Right atrium auricular region (tissue), 2 donors: ENCODE measurements at regions not wholly inside any gene's neighbourhood (a gene's known extent, or its start where the extent isn't known, plus 50 kb on each side); places are given as distances from the start of the nearest gene placed in this dataset.

Experiments used
- DNase-seq: peaks from one replicate; pipeline ENCODE4 v3.0.0-alpha.2; 2019; ENCODE audit warnings: low spot score
- H3K27ac ChIP-seq, 2 donors: fragments of 200-600 bp; sonication (generic); 1 replicate in 1 of 2; 2 replicates in 1 of 2; pipeline ENCODE4 v1.5.1; 2016 to 2019
- H3K27me3 ChIP-seq, 2 donors: fragments of 200-600 bp; sonication (generic); one replicate each; pipeline versions ENCODE4 v1.5.1 to v1.6.0; 2017 to 2019
- H3K36me3 ChIP-seq: fragments of 200-600 bp; sonication (generic); one replicate; pipeline ENCODE4 v1.5.1; 2016
- H3K4me1 ChIP-seq, 2 donors: fragments of 200-600 bp; sonication (generic); one replicate each; pipeline versions ENCODE4 v1.5.1 to v1.6.0; 2017 to 2019
- H3K4me3 ChIP-seq, 2 donors: fragments of 200-600 bp; sonication (generic); 1 replicate in 1 of 2; 2 replicates in 1 of 2; pipeline ENCODE4 v1.5.1; 2017 to 2019; ENCODE audit warnings: mild to moderate bottlenecking in 1 of 2, moderate library complexity in 1 of 2
- H3K9me3 ChIP-seq, 2 donors: fragments of 200-600 bp; sonication (generic); one replicate each; pipeline ENCODE4 v1.5.1; 2019
- CTCF ChIP-seq, 2 donors: fragments of 200-600 bp; sonication (generic); IDR thresholded peaks; one replicate each; pipeline ENCODE4 v1.5.1; 2019; ENCODE audit warnings: antibody characterized with exemption in 2 of 2

DNA sequence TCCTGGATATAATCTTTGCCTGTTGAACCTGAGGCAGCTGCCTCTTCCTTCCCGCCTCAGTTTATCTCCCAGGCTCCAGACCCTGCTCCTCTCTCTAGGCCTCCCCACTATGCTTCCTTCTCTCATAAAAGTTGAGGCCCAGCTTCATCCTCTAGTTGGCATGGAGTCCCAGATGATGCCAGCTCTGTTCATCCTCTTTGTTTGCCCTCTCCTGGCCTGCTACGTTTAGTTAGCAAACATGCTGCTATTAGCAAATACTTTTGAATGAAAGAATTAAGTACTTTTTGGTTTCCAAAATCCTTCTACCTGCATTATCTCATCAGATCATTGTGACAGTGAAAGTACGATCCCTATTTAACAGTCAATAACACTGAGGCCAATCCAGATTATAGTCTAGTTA is 472.5 kb downstream of the COG6 start:
- H3K36me3 ChIP-seq: no peaks in the 10 kb centered on the region
- H3K4me3 ChIP-seq: no peak overlapping the region
- no peaks in the 10 kb centered on the region for H3K27me3 ChIP-seq
- H3K9me3 ChIP-seq: no peaks in the 10 kb centered on the region
- TF ChIP-seq CTCF (IDR thresholded peaks at IDR 0.05): no peak
- H3K27ac ChIP-seq: no peak overlapping the region
- DNase-seq: no peak
- no peaks in the 10 kb centered on the region for H3K4me1 ChIP-seq

DNA sequence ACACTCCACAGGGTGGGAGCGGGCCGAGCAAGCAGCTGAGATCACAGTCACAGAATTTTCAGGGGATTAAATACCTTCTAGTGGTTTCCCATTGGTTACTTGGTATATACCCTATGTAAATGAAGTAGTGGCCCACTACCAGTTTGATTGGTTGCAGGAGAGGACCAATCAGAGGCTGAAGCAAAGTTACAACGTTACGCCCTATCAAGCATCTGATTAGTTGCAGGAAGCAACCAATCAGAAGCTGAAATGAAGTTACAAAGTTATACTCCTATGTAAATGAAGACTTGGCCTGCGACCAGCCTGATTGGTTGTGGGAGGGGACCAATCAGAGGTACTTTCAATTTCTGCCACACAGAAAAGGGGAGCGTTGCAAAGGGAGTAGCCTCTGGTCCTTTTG is 474.0 kb downstream of the COG6 start:
- no peak overlapping the region for H3K4me3 ChIP-seq
- no peaks in the 10 kb centered on the region for H3K36me3 ChIP-seq
- no peaks in the 10 kb centered on the region for H3K9me3 ChIP-seq
- H3K27me3 ChIP-seq: no peaks in the 10 kb centered on the region
- no peak for TF ChIP-seq CTCF (IDR thresholded peaks at IDR 0.05)
- H3K4me1 ChIP-seq: no peaks in the 10 kb centered on the region
- H3K27ac ChIP-seq: no peak overlapping the region
- DNase-seq: no peak

DNA sequence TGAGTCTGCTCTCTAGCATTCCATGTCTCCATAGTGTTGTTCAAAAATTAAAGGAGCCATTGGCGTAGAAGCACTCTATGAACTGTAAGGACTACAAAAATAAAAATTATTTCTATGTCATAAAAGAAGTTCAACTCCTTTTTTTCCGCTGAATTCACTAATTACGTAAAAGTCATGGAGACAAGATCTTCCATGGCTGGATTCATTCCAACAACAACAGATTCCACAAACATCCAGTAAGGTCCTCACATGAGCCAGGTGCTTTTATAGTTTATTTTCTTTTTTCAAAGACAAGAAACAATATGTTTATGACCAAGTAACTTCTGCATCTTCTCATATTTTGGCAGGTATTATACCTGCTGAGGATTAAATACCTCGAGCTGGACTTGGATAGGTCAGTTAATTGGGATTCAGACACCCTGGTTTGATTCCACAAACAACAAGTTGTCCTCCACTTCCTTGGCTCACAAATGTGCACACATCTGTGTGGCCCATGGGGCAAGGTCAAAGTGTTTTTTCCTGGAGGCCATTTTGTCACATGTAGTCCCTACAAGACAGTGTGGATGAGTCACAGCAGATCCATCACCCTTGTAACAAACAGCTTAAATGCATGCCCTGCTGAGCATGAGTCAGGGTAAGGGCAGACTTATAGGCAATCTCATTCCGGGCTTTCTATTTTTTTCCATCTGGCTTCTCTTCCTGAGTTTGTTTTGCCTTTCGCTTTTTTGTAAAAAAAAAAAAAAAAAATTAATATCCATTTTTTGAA is 475.6 kb downstream of the COG6 start:
- DNase-seq: no peak

GRCh38 chr13:40132249-40132648 is 476.8 kb downstream of the COG6 start:
- Histone ChIP-seq H3K27ac (no peak overlapping the region), H3K9me3 (no peaks in the 10 kb centered on the region), H3K4me3 (no peak overlapping the region), H3K27me3 (no peaks in the 10 kb centered on the region), H3K4me1 (no peaks in the 10 kb centered on the region), H3K36me3 (no peaks in the 10 kb centered on the region)
- TF ChIP-seq CTCF (IDR thresholded peaks at IDR 0.05): no peak
- no peak for DNase-seq

More for the DNA sequence above, 475.6 kb downstream of the COG6 start:
- no peak overlapping the region for H3K27ac ChIP-seq
- no peak for TF ChIP-seq CTCF (IDR thresholded peaks at IDR 0.05)
- H3K4me1 ChIP-seq: no peaks in the 10 kb centered on the region
- H3K27me3 ChIP-seq: no peaks in the 10 kb centered on the region
- no peaks in the 10 kb centered on the region for H3K36me3 ChIP-seq
- no peaks in the 10 kb centered on the region for H3K9me3 ChIP-seq
- H3K4me3 ChIP-seq: no peak overlapping the region

- no peaks in the 10 kb centered on the region for H3K9me3 ChIP-seq
- no peak for DNase-seq
- H3K27me3 ChIP-seq: no peaks in the 10 kb centered on the region
- no peak for TF ChIP-seq CTCF (IDR thresholded peaks at IDR 0.05)
- no peak overlapping the region for H3K4me3 ChIP-seq
- no peaks in the 10 kb centered on the region for H3K36me3 ChIP-seq
- H3K27ac ChIP-seq: no peak overlapping the region
- no peaks in the 10 kb centered on the region for H3K4me1 ChIP-seq
Observed at GRCh38 chr13:40136896-40137295, 481.4 kb downstream of the COG6 start.

GRCh38 chr13:40137400-40137799 is 481.9 kb downstream of the COG6 start:
- DNase-seq: no peak
- H3K9me3 ChIP-seq: no peaks in the 10 kb centered on the region
- no peak for TF ChIP-seq CTCF (IDR thresholded peaks at IDR 0.05)
- H3K27me3 ChIP-seq: no peaks in the 10 kb centered on the region
- no peaks in the 10 kb centered on the region for H3K4me1 ChIP-seq
- H3K4me3 ChIP-seq: no peak overlapping the region
- H3K27ac ChIP-seq: no peak overlapping the region
- no peaks in the 10 kb centered on the region for H3K36me3 ChIP-seq
